ENCODE measurements at regions not wholly inside any gene's neighbourhood (a gene's known extent, or its start where the extent isn't known, plus 50 kb on each side); places are given as distances from the start of the nearest gene placed in this dataset.

GRCh38 chr4:116413222-116413621, 672.2 kb downstream of the TRAM1L1 start:
- no peaks in the 10 kb centered on the region for H3K4me1 Mint-ChIP-seq
- Histone ChIP-seq H3K79me2 (ENCODE audit: insufficient read depth, low read length) (no peaks in the 10 kb centered on the region), H3K4me2 (replicated peaks; ENCODE audit: extremely low read depth, low read length, poor library complexity, severe bottlenecking) (no peak overlapping the region), H4K20me1 (ENCODE audit: insufficient read depth, low read length) (no peaks in the 10 kb centered on the region), H3K9me3 (replicated peaks in 1 of 2; ENCODE audit: control insufficient read depth in 1 of 2, insufficient read depth in 1 of 2, low read length in 2 of 2) (no peaks in the 10 kb centered on the region), H3K9ac (ENCODE audit: insufficient read depth, low read length, poor library complexity, severe bottlenecking) (no peak overlapping the region), H3K27ac (ENCODE audit: low read depth in 1 of 2, low read length in 2 of 2) (no peak overlapping the region), H3K4me3 (replicated peaks in 1 of 3; ENCODE audit: low read depth in 2 of 3, low read length in 3 of 3) (no peak overlapping the region), H3K36me3 (replicated peaks in 1 of 2; ENCODE audit: control insufficient read depth in 1 of 2, insufficient read depth in 2 of 2, low read length in 2 of 2) (no peaks in the 10 kb centered on the region), H3K4me1 (ENCODE audit: control insufficient read depth in 1 of 2, insufficient read depth in 2 of 2, low read length in 2 of 2) (no peaks in the 10 kb centered on the region), H2AFZ (ENCODE audit: insufficient read depth, low read depth, low read length, poor library complexity, severe bottlenecking) (no peak overlapping the region), H3K27me3 (ENCODE audit: control insufficient read depth in 2 of 2, insufficient read depth in 2 of 2, low read length in 2 of 2) (no peaks in the 10 kb centered on the region)
- no peaks in the 10 kb centered on the region for H3K36me3 Mint-ChIP-seq
- TF ChIP-seq, protein P1, sequence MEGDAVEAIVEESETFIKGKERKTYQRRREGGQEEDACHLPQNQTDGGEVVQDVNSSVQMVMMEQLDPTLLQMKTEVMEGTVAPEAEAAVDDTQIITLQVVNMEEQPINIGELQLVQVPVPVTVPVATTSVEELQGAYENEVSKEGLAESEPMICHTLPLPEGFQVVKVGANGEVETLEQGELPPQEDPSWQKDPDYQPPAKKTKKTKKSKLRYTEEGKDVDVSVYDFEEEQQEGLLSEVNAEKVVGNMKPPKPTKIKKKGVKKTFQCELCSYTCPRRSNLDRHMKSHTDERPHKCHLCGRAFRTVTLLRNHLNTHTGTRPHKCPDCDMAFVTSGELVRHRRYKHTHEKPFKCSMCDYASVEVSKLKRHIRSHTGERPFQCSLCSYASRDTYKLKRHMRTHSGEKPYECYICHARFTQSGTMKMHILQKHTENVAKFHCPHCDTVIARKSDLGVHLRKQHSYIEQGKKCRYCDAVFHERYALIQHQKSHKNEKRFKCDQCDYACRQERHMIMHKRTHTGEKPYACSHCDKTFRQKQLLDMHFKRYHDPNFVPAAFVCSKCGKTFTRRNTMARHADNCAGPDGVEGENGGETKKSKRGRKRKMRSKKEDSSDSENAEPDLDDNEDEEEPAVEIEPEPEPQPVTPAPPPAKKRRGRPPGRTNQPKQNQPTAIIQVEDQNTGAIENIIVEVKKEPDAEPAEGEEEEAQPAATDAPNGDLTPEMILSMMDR (IDR thresholded peaks at IDR 0.05), result no peak
- WGBS (ENCODE audit: insufficient coverage), result 100% methylated on average over 1 of the region's 2 CpGs
- H3K9me3 Mint-ChIP-seq, result peaks cover 2 to 6% (median 3%) of the 10 kb centered on the region in 7 donors
- H3K4me3 Mint-ChIP-seq, result no peak overlapping the region
- intact Hi-C loops (cut with micrococcal nuclease), result no loop called here
- no peaks in the 10 kb centered on the region for H3K27me3 Mint-ChIP-seq (ENCODE audit: low read depth in 3 of 3)
- no peak overlapping the region for H3K27ac Mint-ChIP-seq
- no peak for DNase-seq

- H3K9me3 ChIP-seq (replicated peaks in 1 of 2; ENCODE audit: control insufficient read depth in 1 of 2, insufficient read depth in 1 of 2, low read length in 2 of 2), result no peaks in the 10 kb centered on the region
- no peak overlapping the region for H3K4me2 ChIP-seq (replicated peaks; ENCODE audit: extremely low read depth, low read length, poor library complexity, severe bottlenecking)
- H3K36me3 ChIP-seq (replicated peaks in 1 of 2; ENCODE audit: control insufficient read depth in 1 of 2, insufficient read depth in 2 of 2, low read length in 2 of 2), result no peaks in the 10 kb centered on the region
- intact Hi-C loops (cut with micrococcal nuclease), result no loop called here
- no peak overlapping the region for H3K4me3 ChIP-seq (replicated peaks in 1 of 3; ENCODE audit: low read depth in 2 of 3, low read length in 3 of 3)
- Mint-ChIP-seq H3K9me3 (peaks cover 0 to 5% (median 4%) of the 10 kb centered on the region in 7 donors), H3K4me3 (no peak overlapping the region), H3K27me3 (ENCODE audit: low read depth in 3 of 3) (peaks cover 0 to 3% (median 0%) of the 10 kb centered on the region in 3 donors), H3K36me3 (no peaks in the 10 kb centered on the region), H3K27ac (peak overlapping the region in 1 of 7 donors; percentile 4), H3K4me1 (peaks cover 10% of the 10 kb centered on the region)
- H3K27me3 ChIP-seq (ENCODE audit: control insufficient read depth in 2 of 2, insufficient read depth in 2 of 2, low read length in 2 of 2), result no peaks in the 10 kb centered on the region
- WGBS (ENCODE audit: insufficient coverage), result 67% methylated on average over 1 of the region's 4 CpGs
- H3K9ac ChIP-seq (ENCODE audit: insufficient read depth, low read length, poor library complexity, severe bottlenecking), result no peak overlapping the region
- no peak for DNase-seq
- H2AFZ ChIP-seq (ENCODE audit: insufficient read depth, low read depth, low read length, poor library complexity, severe bottlenecking), result no peak overlapping the region
- H3K27ac ChIP-seq (ENCODE audit: low read depth in 1 of 2, low read length in 2 of 2), result no peak overlapping the region
- TF ChIP-seq, protein P1 (IDR thresholded peaks at IDR 0.05), result no peak
- peaks cover 0 to 4% of the 10 kb centered on the region in 2 donors for H3K4me1 ChIP-seq (ENCODE audit: control insufficient read depth in 1 of 2, insufficient read depth in 2 of 2, low read length in 2 of 2)
- H3K79me2 ChIP-seq (ENCODE audit: insufficient read depth, low read length), result no peaks in the 10 kb centered on the region
- H4K20me1 ChIP-seq (ENCODE audit: insufficient read depth, low read length), result no peaks in the 10 kb centered on the region
Observed at GRCh38 chr4:116401293-116401692, 684.1 kb downstream of the TRAM1L1 start.

Measured in CD14-positive monocyte (primary cell).